ENCODE measurements at regions not wholly inside any gene's neighbourhood (a gene's known extent, or its start where the extent isn't known, plus 50 kb on each side); places are given as distances from the start of the nearest gene placed in this dataset.

- no peak for DNase-seq (ENCODE audit: low read depth in 2 of 2, low spot score in 1 of 2)
These were observed 168.4 kb upstream of the C21orf91 start for GRCh38 chr21:17987382-17988101.

GRCh38 chr21:17981060-17981740 lies 162.0 kb upstream of the C21orf91 start:
- no peak for DNase-seq (ENCODE audit: low read depth in 2 of 2, low spot score in 1 of 2)

- no peak for DNase-seq (ENCODE audit: low read depth in 2 of 2, low spot score in 1 of 2)
These were observed 160.6 kb upstream of the C21orf91 start for GRCh38 chr21:17979763-17980162.

- no peak for DNase-seq (ENCODE audit: low read depth in 2 of 2, low spot score in 1 of 2)
These were observed 159.7 kb upstream of the C21orf91 start for GRCh38 chr21:17978895-17979294.

- no peak for DNase-seq (ENCODE audit: low read depth in 2 of 2, low spot score in 1 of 2)
These were observed 157.5 kb upstream of the C21orf91 start for GRCh38 chr21:17976691-17977090.

- no peak for DNase-seq (ENCODE audit: low read depth in 2 of 2, low spot score in 1 of 2)
These were observed 157.0 kb upstream of the C21orf91 start for GRCh38 chr21:17976139-17976538.

- no peak for DNase-seq (ENCODE audit: low read depth in 2 of 2, low spot score in 1 of 2)
These were observed 148.2 kb upstream of the C21orf91 start for GRCh38 chr21:17967319-17967718.

GRCh38 chr21:17964716-17965115 lies 145.6 kb upstream of the C21orf91 start:
- no peak for DNase-seq (ENCODE audit: low read depth in 2 of 2, low spot score in 1 of 2)

- DNase-seq (ENCODE audit: low read depth in 2 of 2, low spot score in 1 of 2), result no peak
These were observed 145.0 kb upstream of the C21orf91 start for GRCh38 chr21:17964199-17964598.

- DNase-seq (ENCODE audit: low read depth in 2 of 2, low spot score in 1 of 2), result no peak
These were observed 131.4 kb upstream of the C21orf91 start for GRCh38 chr21:17950591-17950990.

GRCh38 chr21:17949421-17949820 lies 130.3 kb upstream of the C21orf91 start:
- DNase-seq (ENCODE audit: low read depth in 2 of 2, low spot score in 1 of 2), result no peak

- DNase-seq (ENCODE audit: low read depth in 2 of 2, low spot score in 1 of 2), result no peak
These were observed 128.4 kb upstream of the C21orf91 start for GRCh38 chr21:17947531-17947930.

- DNase-seq (ENCODE audit: low read depth in 2 of 2, low spot score in 1 of 2), result no peak
These were observed 111.9 kb upstream of the C21orf91 start for GRCh38 chr21:17931080-17931479.

GRCh38 chr21:17930093-17930492 lies 110.9 kb upstream of the C21orf91 start:
- DNase-seq (ENCODE audit: low read depth in 2 of 2, low spot score in 1 of 2), result no peak

GRCh38 chr21:17929510-17929909 lies 110.4 kb upstream of the C21orf91 start:
- no peak for DNase-seq (ENCODE audit: low read depth in 2 of 2, low spot score in 1 of 2)

GRCh38 chr21:17925899-17926298 lies 106.7 kb upstream of the C21orf91 start:
- DNase-seq (ENCODE audit: low read depth in 2 of 2, low spot score in 1 of 2), result no peak

GRCh38 chr21:17925000-17925610 lies 105.9 kb upstream of the C21orf91 start:
- peak; percentile 1 to 7 for DNase-seq (ENCODE audit: low read depth in 2 of 2, low spot score in 1 of 2)

GRCh38 chr21:17921579-17922530 lies 102.7 kb upstream of the C21orf91 start:
- DNase-seq (ENCODE audit: low read depth in 2 of 2, low spot score in 1 of 2), result no peak

GRCh38 chr21:17915976-17916375 lies 96.8 kb upstream of the C21orf91 start:
- DNase-seq (ENCODE audit: low read depth in 2 of 2, low spot score in 1 of 2), result no peak

- DNase-seq (ENCODE audit: low read depth in 2 of 2, low spot score in 1 of 2), result no peak
These were observed 92.5 kb upstream of the C21orf91 start for GRCh38 chr21:17911628-17912027.

GRCh38 chr21:17903929-17904639 lies 84.9 kb upstream of the C21orf91 start:
- DNase-seq (ENCODE audit: low read depth in 2 of 2, low spot score in 1 of 2), result no peak
